Jurkat, Clone E6-1 (cell line): ENCODE measurements at regions not wholly inside any gene's neighbourhood (a gene's known extent, or its start where the extent isn't known, plus 50 kb on each side); places are given as distances from the start of the nearest gene placed in this dataset.
"Not testable (repeated sequence)": the region's sequence is repeated elsewhere in the genome, so short reads cannot be mapped to it uniquely, and the experiment has no call there.

Experiments used
- DNase-seq: peaks from one replicate; pipeline ENCODE4 v3.0.0-alpha.2; 2011; ENCODE audit warnings: low read depth, low spot score
- H3K4me3 ChIP-seq: 2 replicates; pipeline ENCODE4 v1.5.1; 2011; ENCODE audit warnings: mild to moderate bottlenecking, low read length, control low read depth, moderate library complexity

DNA sequence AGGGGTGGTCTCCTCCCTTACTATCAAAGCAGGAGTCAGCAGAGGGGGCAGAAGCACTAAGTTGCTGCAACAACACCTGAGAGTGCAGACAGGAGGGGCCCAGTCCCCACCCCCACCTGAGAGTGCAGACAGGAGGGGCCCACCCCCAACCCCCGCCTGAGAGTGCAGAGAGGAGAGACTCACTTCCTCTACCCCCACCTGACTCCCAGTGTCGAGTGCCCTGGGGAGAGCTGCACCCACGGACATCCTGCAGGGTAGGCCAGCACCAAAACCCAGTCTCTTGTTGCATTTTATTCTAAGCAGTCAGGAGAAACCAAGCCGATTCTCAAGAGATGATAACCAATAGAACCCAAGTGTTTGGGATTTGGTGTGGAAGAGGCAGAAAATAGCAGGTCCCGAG, 78.4 kb downstream of the NAPG start:
- H3K4me3 ChIP-seq: no peak overlapping the region
- DNase-seq: no peak

DNA sequence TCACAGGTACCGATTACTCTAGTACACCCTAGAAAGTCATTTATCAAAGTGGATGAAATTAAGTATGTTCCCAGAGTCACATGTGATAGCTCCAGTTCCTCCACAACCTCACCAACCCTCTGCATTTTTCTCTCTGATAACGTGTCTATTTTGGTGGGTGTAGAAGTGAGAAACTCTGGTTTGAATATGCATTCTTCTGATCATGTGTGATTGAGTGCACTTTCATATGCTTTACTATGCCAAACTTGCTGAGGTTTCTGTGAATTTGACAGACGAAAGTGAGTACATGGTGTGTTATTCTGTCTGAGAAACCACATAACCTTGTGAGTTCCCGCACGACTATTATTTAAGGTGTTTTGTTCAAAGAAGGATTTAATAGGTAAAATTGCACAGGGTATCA, 81.1 kb downstream of the NAPG start:
- not testable (repeated sequence) for DNase-seq, H3K4me3 ChIP-seq

DNA sequence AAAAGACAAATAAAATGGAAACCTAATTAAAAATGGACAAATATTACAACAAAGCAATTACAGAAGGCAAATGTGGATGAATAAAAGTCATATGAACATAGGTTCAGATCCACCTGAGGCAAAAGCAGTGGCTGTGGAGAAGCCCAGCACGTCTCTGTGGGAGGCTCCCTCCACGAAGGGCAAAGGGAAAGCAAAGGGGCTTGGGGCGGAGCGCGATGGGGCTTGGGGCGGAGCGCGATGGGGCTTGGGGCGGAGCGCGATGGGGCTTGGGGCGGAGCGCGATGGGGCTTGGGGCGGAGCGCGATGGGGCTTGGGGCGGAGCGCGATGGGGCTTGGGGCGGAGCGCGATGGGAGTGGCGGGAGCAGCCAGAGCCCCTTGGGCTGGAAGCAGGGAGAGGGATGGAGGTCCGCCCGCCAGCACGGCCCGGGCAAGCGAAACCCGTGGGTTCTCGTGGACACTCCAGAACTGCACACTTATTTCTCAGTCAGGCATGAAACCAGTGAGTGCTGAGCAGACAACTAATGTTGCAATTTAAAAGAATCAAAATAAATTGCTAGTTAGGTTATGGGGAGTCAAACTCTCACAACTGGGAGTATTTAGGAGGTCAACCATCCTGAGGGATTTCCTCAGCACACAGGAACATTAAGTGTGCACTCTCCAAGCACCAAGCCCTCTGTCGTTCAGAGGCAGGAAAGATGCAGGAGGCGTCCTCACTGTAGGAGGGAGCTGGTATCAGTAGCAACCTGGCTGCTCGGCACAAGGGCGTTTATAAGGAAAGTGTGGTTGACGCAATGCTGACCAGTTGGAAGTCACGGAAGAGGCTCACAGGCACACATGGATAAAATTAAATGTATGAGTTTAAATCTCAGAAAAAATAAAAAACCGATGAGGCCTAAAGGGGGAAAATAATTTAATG, 81.8 kb downstream of the NAPG start:
- not testable (repeated sequence) for H3K4me3 ChIP-seq, DNase-seq

DNA sequence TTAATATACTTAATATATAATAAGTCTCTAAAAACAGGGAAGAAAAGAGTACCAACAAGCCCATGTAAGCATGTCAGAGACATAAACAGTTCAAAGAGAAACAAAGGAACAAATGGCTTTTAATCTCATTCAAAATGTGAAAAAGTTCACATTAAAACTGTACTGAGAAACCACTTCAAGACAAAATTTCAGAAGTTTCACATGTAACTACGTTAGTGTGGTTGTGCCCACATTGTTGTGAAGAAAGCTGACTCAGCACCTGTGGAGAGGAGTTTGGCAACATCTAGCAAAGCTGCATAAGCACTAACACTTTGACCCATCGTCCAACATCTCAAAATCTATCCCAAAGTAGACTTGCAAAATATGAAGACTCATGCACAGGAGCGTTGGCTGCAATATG, 82.6 kb downstream of the NAPG start:
- H3K4me3 ChIP-seq: not testable (repeated sequence)
- DNase-seq: peak; percentile 60

DNA sequence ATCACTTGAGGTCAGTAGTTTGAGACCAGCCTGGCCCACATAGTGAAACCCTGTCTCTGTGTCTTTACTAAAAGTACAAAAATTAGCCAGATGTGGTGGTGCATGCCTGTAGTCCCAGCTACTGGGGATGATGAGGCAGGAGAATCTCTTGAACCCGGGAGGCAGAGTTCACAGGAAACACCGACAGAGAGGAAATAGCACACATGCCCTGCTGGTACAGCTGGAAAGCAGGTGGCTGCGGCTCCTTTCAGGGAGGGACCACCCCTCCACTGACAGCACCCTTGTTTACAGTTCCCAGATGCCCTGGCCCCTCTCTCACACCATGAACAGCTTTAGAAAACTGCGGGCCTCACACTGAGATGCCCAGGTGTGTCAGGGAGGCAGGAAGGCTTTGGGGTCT, 83.2 kb downstream of the NAPG start:
- DNase-seq, H3K4me3 ChIP-seq: not testable (repeated sequence)

DNA sequence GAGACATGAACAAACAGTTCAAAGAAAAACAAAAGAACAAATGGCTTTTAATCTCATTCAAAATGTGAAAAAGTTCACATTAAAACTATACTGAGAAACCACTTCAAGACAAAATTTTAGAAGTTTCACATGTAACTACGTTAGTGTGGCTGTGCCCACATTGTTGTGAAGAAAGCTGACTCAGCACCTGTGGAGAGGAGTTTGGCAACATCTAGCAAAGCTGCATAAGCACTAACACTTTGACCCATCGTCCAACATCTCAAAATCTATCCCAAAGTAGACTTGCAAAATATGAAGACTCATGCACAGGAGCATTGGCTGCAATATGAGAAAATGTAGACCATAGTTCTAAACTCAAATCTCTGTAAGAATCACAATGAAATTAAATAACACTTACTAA, 87.4 kb downstream of the NAPG start:
- H3K4me3 ChIP-seq, DNase-seq: not testable (repeated sequence)

DNA sequence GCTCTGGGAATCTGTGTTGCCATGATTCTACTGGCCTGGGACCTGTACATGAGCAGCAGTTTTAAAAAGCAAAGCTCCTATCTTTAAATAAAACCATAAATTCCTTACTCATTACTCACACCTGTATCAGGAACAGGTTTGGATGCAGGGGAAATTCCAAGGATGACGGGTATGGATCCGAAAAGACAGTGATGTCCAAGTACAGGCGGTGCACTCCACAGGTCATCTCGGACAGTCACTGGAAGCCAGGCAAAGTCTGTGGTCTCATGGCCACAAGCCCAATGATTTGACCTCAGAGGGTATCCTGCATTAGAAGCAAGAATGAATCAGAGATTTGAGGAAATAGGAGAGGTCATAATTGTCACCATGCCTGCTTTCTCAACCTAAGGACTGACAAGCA, 90.9 kb downstream of the NAPG start:
- DNase-seq, H3K4me3 ChIP-seq: not testable (repeated sequence)

DNA sequence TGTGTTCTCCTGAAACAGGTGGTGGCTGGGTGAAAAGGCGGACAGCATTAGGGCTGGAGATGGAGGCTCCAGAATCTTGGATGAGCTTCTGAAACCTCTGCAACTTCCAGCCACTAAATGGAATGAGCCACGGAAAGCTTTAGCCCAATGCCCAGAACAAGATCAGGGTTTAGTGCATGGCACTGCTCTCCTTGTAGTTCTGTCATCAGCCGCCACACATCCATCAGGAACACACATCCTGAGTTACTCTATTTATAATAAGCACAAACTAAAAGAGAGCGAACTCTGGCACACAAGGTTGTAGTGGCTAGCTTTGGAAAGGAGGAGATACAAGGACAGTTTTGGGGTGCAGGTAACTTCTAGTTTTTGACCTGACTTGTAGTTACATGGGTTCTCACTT, 93.0 kb downstream of the NAPG start:
- not testable (repeated sequence) for DNase-seq, H3K4me3 ChIP-seq

DNA sequence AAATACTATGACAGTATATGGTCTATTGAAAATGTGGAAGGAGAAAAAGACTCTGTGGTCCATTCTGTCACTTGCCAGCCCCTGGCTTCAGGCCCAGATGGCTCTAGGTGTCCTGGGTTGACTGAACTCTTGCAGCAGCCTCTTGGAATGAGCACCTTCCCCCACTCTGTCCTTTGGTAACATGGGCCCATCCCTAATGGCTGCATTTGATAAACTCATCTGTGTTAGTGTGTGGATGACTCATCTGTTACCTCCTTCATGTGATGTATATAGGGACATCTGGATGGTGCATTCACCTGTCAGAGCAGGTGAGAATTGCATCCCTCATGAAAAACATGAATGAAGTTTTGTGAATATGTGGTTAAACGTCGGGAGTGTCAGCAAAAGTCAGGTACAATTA, 93.5 kb downstream of the NAPG start:
- DNase-seq: not testable (repeated sequence)

DNA sequence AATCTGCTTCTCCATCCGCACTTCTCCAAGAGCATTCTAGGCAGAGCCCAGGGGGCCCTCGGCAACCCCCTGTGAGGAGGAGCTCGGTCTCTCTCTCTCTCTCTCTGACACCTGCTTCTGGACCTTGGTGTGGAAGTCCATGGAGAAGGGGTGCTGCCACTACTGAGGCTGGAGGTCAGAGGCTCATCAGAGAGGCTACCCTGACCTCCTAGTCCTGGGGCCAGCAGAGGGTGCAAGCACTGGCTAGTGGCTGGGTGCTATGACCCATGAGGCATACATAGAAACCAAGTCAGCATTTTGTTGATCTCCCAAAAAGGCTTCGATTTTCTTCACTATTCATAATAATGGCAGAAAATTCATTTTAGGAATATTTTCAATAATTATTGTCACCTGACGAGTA, 94.0 kb downstream of the NAPG start:
- not testable (repeated sequence) for DNase-seq, H3K4me3 ChIP-seq

More for the DNA sequence above, 93.5 kb downstream of the NAPG start:
- not testable (repeated sequence) for H3K4me3 ChIP-seq
